PC-9 (cell line): ENCODE measurements at regions not wholly inside any gene's neighbourhood (a gene's known extent, or its start where the extent isn't known, plus 50 kb on each side); places are given as distances from the start of the nearest gene placed in this dataset.

ENCODE experiments used
- EZH2 ChIP-seq: fragments of 200-600 bp; sonication (generic); IDR thresholded peaks from 2 replicates; pipeline ENCODE4 v1.8.0; 2017; ENCODE audit warnings: antibody characterized with exemption, low read depth
- TF ChIP-seq, protein P1 (sequence below): fragments of 200-600 bp; sonication (generic); conservative IDR thresholded peaks from 2 replicates; pipeline ENCODE4 v1.6.1; 2017; ENCODE audit warnings: mixed run types, antibody characterized with exemption, mild to moderate bottlenecking, moderate library complexity

DNA sequence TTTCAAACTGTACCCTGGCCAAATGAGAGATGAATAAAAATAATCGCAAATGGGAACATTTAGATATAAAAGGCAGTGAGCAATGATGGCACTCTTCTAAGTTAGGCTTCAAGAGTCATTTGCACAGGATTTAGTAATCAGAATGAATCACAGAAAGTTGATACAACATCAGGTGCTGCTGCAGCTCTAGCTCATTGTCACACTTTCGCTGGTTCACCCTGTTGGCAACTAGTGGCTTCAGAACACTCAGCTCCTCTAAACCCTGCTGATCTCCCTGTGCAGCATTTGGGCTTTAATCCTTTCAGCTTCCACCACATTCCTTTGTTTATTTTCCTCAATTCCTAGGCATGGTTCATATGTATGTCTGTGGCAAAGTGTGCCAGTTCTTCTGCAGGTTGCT lies 2071.2 kb upstream of the CDH6 start:
- TF ChIP-seq, protein P1, sequence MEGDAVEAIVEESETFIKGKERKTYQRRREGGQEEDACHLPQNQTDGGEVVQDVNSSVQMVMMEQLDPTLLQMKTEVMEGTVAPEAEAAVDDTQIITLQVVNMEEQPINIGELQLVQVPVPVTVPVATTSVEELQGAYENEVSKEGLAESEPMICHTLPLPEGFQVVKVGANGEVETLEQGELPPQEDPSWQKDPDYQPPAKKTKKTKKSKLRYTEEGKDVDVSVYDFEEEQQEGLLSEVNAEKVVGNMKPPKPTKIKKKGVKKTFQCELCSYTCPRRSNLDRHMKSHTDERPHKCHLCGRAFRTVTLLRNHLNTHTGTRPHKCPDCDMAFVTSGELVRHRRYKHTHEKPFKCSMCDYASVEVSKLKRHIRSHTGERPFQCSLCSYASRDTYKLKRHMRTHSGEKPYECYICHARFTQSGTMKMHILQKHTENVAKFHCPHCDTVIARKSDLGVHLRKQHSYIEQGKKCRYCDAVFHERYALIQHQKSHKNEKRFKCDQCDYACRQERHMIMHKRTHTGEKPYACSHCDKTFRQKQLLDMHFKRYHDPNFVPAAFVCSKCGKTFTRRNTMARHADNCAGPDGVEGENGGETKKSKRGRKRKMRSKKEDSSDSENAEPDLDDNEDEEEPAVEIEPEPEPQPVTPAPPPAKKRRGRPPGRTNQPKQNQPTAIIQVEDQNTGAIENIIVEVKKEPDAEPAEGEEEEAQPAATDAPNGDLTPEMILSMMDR = no peak
- TF ChIP-seq EZH2 = no peak
